ENCODE measurements at regions not wholly inside any gene's neighbourhood (a gene's known extent, or its start where the extent isn't known, plus 50 kb on each side); places are given as distances from the start of the nearest gene placed in this dataset.
A peak's percentile ranks its signal among the peaks of the same experiment; 100 is the strongest.
"Not testable (repeated sequence)": the region's sequence is repeated elsewhere in the genome, so short reads cannot be mapped to it uniquely, and the experiment has no call there.

GRCh38 chr7:66413379-66414114 lies 208.4 kb downstream of the TPST1 start:
- peak; percentile 58 to 83 (median 66) for DNase-seq (ENCODE audit: low read depth in 3 of 3)

GRCh38 chr7:66415659-66416265 lies 210.6 kb downstream of the TPST1 start:
- DNase-seq (ENCODE audit: low read depth in 3 of 3): no peak

GRCh38 chr7:66418537-66418936 lies 210.1 kb upstream of the KCTD7 start:
- DNase-seq (ENCODE audit: low read depth in 3 of 3): no peak

- DNase-seq (ENCODE audit: low read depth in 3 of 3): no peak
These were observed 209.5 kb upstream of the KCTD7 start for GRCh38 chr7:66419210-66419609.

GRCh38 chr7:66421830-66422475 lies 206.7 kb upstream of the KCTD7 start:
- DNase-seq (ENCODE audit: low read depth in 3 of 3): no peak

- DNase-seq (ENCODE audit: low read depth in 3 of 3): no peak
These were observed 205.0 kb upstream of the KCTD7 start for GRCh38 chr7:66423729-66424128.

- DNase-seq (ENCODE audit: low read depth in 3 of 3): no peak
These were observed 202.3 kb upstream of the KCTD7 start for GRCh38 chr7:66426332-66426731.

- DNase-seq (ENCODE audit: low read depth in 3 of 3): no peak
These were observed 201.7 kb upstream of the KCTD7 start for GRCh38 chr7:66426996-66427395.

- no peak for DNase-seq (ENCODE audit: low read depth in 3 of 3)
These were observed 200.7 kb upstream of the KCTD7 start for GRCh38 chr7:66427956-66428355.

- no peak for DNase-seq (ENCODE audit: low read depth in 3 of 3)
These were observed 199.1 kb upstream of the KCTD7 start for GRCh38 chr7:66429498-66430163.

GRCh38 chr7:66430164-66430545 lies 198.5 kb upstream of the KCTD7 start:
- no peak for DNase-seq (ENCODE audit: low read depth in 3 of 3)

GRCh38 chr7:66438703-66439405 lies 189.8 kb upstream of the KCTD7 start:
- not testable (repeated sequence) for DNase-seq (ENCODE audit: low read depth in 3 of 3)

GRCh38 chr7:66442385-66442784 lies 186.3 kb upstream of the KCTD7 start:
- DNase-seq (ENCODE audit: low read depth in 3 of 3): no peak

GRCh38 chr7:66443946-66444345 lies 184.7 kb upstream of the KCTD7 start:
- DNase-seq (ENCODE audit: low read depth in 3 of 3): no peak

- DNase-seq (ENCODE audit: low read depth in 3 of 3): not testable (repeated sequence)
These were observed 181.7 kb upstream of the KCTD7 start for GRCh38 chr7:66447007-66447406.

GRCh38 chr7:66450814-66451213 lies 177.9 kb upstream of the KCTD7 start:
- not testable (repeated sequence) for DNase-seq (ENCODE audit: low read depth in 3 of 3)

- not testable (repeated sequence) for DNase-seq (ENCODE audit: low read depth in 3 of 3)
These were observed 177.0 kb upstream of the KCTD7 start for GRCh38 chr7:66451713-66452112.

- DNase-seq (ENCODE audit: low read depth in 3 of 3): no peak
These were observed 176.5 kb upstream of the KCTD7 start for GRCh38 chr7:66452165-66452564.

- DNase-seq (ENCODE audit: low read depth in 3 of 3): no peak
These were observed 175.3 kb upstream of the KCTD7 start for GRCh38 chr7:66453340-66453739.

- DNase-seq (ENCODE audit: low read depth in 3 of 3): no peak
These were observed 174.0 kb upstream of the KCTD7 start for GRCh38 chr7:66454600-66455225.

GRCh38 chr7:66455432-66455831 lies 173.2 kb upstream of the KCTD7 start:
- not testable (repeated sequence) for DNase-seq (ENCODE audit: low read depth in 3 of 3)

All from stimulated activated CD4-positive, alpha-beta T cell treated with anti-CD3 and anti-CD28 coated beads, TNF-alpha, amount 100 ng/mL, for 24 hours (primary cell).